ENCODE measurements at regions not wholly inside any gene's neighbourhood (a gene's known extent, or its start where the extent isn't known, plus 50 kb on each side); places are given as distances from the start of the nearest gene placed in this dataset.
"Not testable (repeated sequence)": the region's sequence is repeated elsewhere in the genome, so short reads cannot be mapped to it uniquely, and the experiment has no call there.

DNA sequence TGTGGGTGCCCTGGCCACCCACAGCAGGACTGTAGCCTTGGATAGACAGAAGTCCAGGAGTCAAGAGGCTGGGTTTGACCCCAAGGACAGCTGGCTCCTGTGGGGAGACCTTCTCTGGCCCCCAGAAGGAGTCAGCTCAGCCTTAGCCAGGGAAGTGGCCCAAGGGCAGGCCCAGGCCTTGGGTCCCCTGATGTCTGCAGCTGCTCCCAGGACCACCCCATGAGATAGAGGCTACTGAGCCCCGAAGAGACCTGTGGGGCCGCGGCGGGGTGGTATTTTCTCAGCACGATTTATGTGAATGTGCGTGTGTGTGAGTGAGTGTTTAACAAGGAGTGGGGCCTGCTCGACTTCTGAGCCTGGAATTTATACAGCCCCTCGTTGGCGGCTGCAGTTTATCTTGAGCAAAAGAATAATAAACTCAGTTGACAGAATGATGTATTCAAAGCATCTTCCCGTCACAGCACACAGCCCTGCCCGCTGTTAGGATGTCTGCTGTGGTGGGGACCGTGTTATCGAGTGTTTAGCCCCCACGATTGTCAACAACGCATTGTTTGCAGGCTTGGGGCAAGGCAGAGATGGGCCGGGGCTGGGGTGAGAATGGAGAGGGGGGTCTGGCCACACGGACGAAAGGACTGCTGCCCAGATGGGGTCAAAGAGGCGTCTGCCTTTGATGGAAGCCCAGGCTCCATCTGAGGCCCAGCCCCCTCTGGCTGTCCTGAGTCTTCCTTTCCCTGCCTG, 163.3 kb downstream of the VEGFA start:
- no peak overlapping the region for H3K4me3 Mint-ChIP-seq
- H3K4me1 Mint-ChIP-seq: no peaks in the 10 kb centered on the region
- H3K36me3 Mint-ChIP-seq (ENCODE audit: low read depth): no peaks in the 10 kb centered on the region
- H3K27me3 Mint-ChIP-seq: no peaks in the 10 kb centered on the region
- intact Hi-C loops (cut with micrococcal nuclease): no loop called here
- H3K9me3 Mint-ChIP-seq: no peaks in the 10 kb centered on the region
- no peak for DNase-seq
- H3K27ac Mint-ChIP-seq: no peak overlapping the region

DNA sequence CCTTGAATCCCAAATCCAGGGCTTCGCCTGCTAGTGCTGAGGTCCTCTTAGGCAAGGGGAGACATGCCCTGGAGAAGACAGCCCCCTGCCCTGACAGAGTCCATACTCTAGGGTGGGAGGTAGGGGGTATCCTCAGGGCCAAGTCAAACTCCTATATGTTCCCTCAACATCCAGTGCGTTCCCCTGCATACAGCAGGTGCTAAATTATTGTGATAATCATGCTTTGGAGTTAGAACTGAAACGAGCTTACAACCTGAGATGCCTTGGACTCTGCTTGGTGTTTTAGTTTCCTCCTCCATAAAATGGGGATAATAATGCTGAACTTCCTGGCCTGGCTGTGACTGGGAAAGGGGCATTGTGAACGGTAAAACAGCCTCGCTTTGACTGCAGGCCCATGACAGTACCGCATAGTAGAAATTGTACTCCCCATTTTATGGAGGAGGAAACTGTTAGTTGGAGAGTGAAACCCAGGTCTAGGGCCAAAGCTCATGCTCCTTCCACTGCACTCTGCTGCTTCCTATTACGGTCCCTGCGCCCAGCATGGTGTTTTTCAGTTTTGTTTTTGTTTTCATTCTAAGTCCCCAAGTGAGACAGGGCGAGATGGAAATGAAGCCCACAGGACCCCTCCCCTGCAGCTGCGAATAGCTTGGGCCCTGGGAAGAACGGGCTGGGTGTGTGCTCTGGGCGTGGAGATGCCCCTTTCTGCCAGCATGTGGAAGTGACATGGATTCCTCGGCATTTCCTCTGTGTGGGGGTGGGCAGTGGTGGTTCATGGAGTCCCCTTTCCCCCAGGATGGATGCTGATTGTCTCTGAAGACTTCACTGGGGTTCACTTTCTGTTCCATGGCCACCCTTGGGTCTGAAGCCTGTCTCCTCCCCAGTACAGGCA, 162.5 kb downstream of the VEGFA start:
- H3K4me1 Mint-ChIP-seq: peaks cover 5% of the 10 kb centered on the region
- no peaks in the 10 kb centered on the region for H3K36me3 Mint-ChIP-seq (ENCODE audit: low read depth)
- no peaks in the 10 kb centered on the region for H3K9me3 Mint-ChIP-seq
- H3K27ac Mint-ChIP-seq: no peak overlapping the region
- no peaks in the 10 kb centered on the region for H3K27me3 Mint-ChIP-seq
- intact Hi-C loops (cut with micrococcal nuclease): no loop called here
- DNase-seq: no peak
- no peak overlapping the region for H3K4me3 Mint-ChIP-seq

DNA sequence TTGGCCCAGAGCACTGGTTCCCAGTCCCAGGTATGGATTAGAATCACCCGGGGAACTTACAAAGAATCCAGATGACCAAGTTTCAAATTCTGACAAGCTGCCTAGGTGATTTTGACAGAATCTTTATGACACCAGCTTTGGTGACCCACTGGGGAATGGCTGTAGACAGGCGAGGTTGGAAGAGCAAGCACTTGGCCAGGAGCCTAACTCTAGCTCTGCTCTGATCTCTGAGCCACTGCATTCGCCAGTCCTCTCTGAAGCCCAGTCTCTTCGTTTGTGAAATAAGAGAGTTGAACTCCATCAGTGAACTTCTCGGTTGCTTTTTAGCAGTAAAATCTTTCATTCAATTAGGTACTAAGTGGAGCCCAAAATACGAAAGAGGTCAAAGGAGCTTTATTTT, 161.2 kb downstream of the VEGFA start:
- Mint-ChIP-seq H3K27me3 (no peaks in the 10 kb centered on the region), H3K36me3 (ENCODE audit: low read depth) (no peaks in the 10 kb centered on the region), H3K4me3 (no peak overlapping the region), H3K4me1 (peaks cover 7% of the 10 kb centered on the region), H3K9me3 (no peaks in the 10 kb centered on the region), H3K27ac (no peak overlapping the region)
- no peak for DNase-seq
- intact Hi-C loops (cut with micrococcal nuclease): no loop called here

- no peak overlapping the region for H3K4me3 Mint-ChIP-seq
- intact Hi-C loops (cut with micrococcal nuclease): no loop called here
- peaks cover under 1% of the 10 kb centered on the region for H3K27me3 Mint-ChIP-seq
- DNase-seq: no peak
- peaks cover 7% of the 10 kb centered on the region for H3K4me1 Mint-ChIP-seq
- no peaks in the 10 kb centered on the region for H3K9me3 Mint-ChIP-seq
- H3K36me3 Mint-ChIP-seq (ENCODE audit: low read depth): no peaks in the 10 kb centered on the region
- no peak overlapping the region for H3K27ac Mint-ChIP-seq
These were observed 160.6 kb downstream of the VEGFA start for GRCh38 chr6:43930440-43931154.

DNA sequence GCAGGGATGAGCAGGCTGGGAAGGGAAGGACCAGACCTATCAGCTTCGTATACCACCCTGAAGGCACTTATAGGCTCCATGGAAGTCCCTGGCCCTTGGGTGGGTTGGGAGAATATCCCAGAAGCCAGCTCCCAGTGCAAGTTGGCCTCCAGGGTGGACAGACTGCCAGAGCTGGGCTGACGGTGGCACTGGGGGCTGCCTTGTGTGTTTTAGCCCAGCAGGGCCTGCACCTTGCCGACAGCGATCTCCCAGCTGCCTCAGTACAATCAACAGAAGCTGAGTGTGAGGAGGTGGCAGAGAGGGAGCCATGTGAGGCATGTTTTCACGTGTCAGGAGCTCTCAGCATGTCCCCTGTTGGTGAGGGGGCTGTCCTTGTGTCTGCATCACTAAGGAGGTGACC, 159.5 kb downstream of the VEGFA start:
- Mint-ChIP-seq H3K9me3 (no peaks in the 10 kb centered on the region), H3K4me3 (no peak overlapping the region), H3K27me3 (peaks cover 3% of the 10 kb centered on the region), H3K36me3 (ENCODE audit: low read depth) (no peaks in the 10 kb centered on the region), H3K4me1 (peaks cover 9% of the 10 kb centered on the region), H3K27ac (no peak overlapping the region)
- intact Hi-C loops (cut with micrococcal nuclease): no loop called here
- no peak for DNase-seq

DNA sequence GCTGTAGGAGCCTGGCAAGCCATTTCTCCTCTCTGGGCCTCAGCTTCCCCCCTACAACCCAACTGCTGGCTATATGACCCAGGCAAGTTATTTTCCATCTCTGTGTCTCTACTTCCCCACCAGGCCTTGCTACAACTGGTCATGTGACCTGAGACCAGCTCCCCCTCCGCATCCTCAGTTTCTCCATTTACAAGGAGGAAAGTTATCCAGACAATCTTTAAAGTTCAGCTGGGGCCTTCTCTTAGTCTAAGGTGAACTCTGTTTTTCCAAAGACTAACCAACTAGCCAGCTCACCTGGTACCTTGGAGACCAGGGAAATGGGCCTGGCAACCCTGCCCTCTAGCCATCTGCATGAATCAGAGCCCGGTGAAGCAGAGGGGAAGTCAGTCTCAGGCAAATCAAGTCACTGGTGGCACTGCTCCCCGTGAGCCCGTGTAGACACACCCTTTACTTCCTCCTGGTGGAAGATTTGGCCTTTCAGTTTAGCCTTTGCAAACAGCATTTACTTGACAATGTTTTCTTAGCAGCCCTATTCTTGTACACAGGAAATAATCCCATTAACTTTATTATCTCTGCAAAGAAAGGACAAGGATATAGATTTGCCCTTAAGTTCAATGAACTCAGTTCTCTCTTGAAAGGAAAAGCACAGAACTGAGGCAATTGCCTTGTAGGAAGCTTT, 157.7 kb downstream of the VEGFA start:
- H3K4me3 Mint-ChIP-seq: no peak overlapping the region
- DNase-seq: no peak
- peaks cover 12% of the 10 kb centered on the region for H3K4me1 Mint-ChIP-seq
- intact Hi-C loops (cut with micrococcal nuclease): no loop called here
- H3K27ac Mint-ChIP-seq: no peak overlapping the region
- H3K9me3 Mint-ChIP-seq: no peaks in the 10 kb centered on the region
- no peaks in the 10 kb centered on the region for H3K36me3 Mint-ChIP-seq (ENCODE audit: low read depth)
- peaks cover 3% of the 10 kb centered on the region for H3K27me3 Mint-ChIP-seq

GRCh38 chr6:43926634-43927531, 156.9 kb downstream of the VEGFA start:
- H3K36me3 Mint-ChIP-seq (ENCODE audit: low read depth): no peaks in the 10 kb centered on the region
- intact Hi-C loops (cut with micrococcal nuclease): no loop called here
- H3K27ac Mint-ChIP-seq: no peak overlapping the region
- DNase-seq: no peak
- H3K4me3 Mint-ChIP-seq: no peak overlapping the region
- H3K9me3 Mint-ChIP-seq: no peaks in the 10 kb centered on the region
- H3K4me1 Mint-ChIP-seq: peaks cover 12% of the 10 kb centered on the region
- H3K27me3 Mint-ChIP-seq: peaks cover 3% of the 10 kb centered on the region

GRCh38 chr6:43925636-43926139, 155.7 kb downstream of the VEGFA start:
- H3K4me1 Mint-ChIP-seq: peaks cover 12% of the 10 kb centered on the region
- H3K27me3 Mint-ChIP-seq; H3K4me3 Mint-ChIP-seq; H3K27ac Mint-ChIP-seq; H3K36me3 Mint-ChIP-seq (ENCODE audit: low read depth); H3K9me3 Mint-ChIP-seq; intact Hi-C loops (cut with micrococcal nuclease); DNase-seq: not testable (repeated sequence)

DNA sequence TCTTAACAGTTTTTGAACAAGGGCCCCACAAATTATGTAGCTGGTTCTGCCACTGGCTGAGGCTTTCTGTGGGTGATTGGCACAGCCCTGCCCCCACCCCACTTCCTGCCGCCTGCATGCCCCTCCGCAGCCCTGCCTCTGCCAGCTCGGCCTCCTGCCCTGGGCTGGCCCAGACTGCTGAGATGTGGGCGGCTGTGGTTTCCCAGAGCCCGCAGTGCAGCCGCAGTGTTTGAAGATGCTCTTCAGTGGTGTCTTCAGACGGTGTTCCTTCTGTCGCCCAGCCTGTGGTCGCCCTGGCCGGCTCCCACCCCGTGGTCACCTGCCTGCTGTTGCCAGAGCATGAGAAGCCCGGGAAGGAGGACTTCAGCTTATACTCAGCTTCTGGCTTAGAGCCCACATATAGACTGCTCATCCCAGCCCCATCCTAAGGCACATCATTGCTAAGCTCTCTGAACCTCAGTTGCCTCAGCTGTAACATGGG, 154.3 kb downstream of the VEGFA start:
- intact Hi-C loops (cut with micrococcal nuclease): no loop called here
- Mint-ChIP-seq H3K27ac (no peak overlapping the region), H3K4me1 (peaks cover 12% of the 10 kb centered on the region), H3K27me3 (peaks cover 7% of the 10 kb centered on the region), H3K4me3 (no peak overlapping the region), H3K36me3 (ENCODE audit: low read depth) (no peaks in the 10 kb centered on the region), H3K9me3 (no peaks in the 10 kb centered on the region)
- peak; percentile 79 for DNase-seq

DNA sequence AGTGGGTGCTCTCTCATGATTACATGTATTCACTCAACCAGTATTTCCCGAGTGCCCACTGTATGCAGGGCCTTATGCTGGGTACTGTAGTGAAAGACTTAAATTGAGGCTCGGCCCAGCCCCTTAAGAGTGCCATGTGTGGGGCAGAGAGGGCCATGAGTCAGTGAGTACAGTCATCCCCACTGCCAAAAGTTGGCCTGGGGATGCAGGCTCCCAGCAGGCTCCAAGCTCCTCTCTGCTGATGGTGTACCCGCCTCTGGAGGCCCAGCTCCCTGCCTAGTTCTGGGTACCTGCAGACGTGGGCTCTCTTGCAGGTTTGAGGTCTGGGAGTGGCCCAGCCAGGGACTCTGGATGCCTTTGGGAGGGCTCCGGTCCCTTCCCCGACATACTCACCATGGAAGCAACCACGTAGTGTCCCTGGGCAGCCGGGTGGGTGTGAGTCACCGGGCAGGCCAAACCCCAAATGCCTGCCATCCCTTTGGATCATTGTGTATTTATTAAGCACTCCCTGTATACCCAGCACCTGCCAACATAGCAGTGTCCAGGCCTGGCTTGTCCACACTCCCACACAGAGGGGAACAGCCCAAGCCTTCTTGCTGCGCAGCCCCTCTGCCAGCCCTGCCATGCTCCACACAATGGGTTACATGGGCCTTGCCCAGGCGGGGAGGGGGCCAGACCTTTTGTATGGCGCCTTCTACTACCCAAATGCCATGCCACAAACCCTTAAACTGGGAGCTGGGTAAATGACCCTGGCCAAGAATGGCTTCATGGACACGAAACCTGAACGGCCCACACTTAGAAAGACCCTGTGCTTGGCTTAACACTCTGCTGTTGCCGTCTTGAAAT, 153.6 kb downstream of the VEGFA start:
- Mint-ChIP-seq H3K27me3 (peaks cover 8% of the 10 kb centered on the region), H3K9me3 (no peaks in the 10 kb centered on the region), H3K27ac (no peak overlapping the region), H3K4me1 (peaks cover 12% of the 10 kb centered on the region), H3K4me3 (no peak overlapping the region), H3K36me3 (ENCODE audit: low read depth) (no peaks in the 10 kb centered on the region)
- no peak for DNase-seq
- intact Hi-C loops (cut with micrococcal nuclease): no loop called here

DNA sequence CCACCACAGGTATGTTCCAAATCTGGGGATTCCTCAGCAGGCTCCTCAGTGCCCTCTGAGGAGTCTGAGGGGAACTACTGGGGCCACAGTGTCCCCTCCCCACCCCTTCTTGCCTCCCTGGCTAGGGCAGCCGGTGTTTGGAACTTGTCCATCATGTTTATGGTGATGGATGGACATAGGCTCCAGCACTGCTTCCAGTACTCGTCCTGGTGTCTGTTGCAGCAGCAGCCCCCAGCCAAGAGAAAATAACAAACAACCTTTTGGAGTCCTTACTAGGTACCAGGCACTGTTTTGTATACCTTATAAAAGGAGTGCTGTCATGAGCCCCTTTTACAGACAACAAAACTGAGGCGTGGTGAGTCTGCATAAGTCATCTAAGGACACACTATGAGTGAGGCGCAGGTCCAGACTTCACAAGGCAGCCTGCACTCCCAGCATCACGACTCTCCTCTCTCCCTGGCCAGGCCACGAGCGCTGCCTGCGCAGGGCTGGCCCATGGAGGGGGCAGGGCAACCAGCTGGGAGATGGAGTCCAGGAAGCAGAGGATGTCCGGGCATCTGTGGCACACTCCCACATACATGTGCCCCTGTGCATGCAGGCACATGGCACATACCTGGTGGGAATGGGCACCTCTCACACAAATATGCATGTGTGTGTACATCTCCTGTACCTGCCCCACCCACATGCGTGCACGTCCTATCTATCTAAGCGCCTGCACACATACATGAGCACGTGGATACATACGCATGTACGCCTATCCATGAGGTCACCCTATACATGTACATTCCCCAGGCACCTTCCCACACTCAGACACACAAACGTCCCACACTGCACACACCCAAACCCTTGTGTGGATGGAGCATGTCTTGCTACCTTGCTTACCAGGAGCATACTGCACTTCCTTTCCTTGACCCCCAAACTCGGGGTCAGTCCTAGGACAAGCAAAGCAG, 152.7 kb downstream of the VEGFA start:
- Mint-ChIP-seq H3K27me3 (peaks cover 9% of the 10 kb centered on the region), H3K27ac (no peak overlapping the region), H3K4me1 (peaks cover 7% of the 10 kb centered on the region), H3K9me3 (no peaks in the 10 kb centered on the region), H3K36me3 (ENCODE audit: low read depth) (no peaks in the 10 kb centered on the region), H3K4me3 (no peak overlapping the region)
- DNase-seq: no peak
- intact Hi-C loops (cut with micrococcal nuclease): no loop called here
